HUES6 (cell line): ENCODE measurements at regions not wholly inside any gene's neighbourhood (a gene's known extent, or its start where the extent isn't known, plus 50 kb on each side); places are given as distances from the start of the nearest gene placed in this dataset.

ENCODE experiments used
- H3K27ac ChIP-seq: 2 replicates; pipeline ENCODE4 v1.7.0; 2013; ENCODE audit warnings: low read depth, mild to moderate bottlenecking, low read length, inconsistent platforms
- H3K27me3 ChIP-seq: 2 replicates; pipeline ENCODE4 v1.6.1; 2013; ENCODE audit warnings: low read length; ENCODE audit not compliant: control insufficient read depth, insufficient read depth
- H3K36me3 ChIP-seq: 2 replicates; pipeline ENCODE4 v1.6.1; 2013; ENCODE audit warnings: low read length; ENCODE audit not compliant: control insufficient read depth, insufficient read depth
- H3K4me1 ChIP-seq: 2 replicates; pipeline ENCODE4 v1.6.1; 2013; ENCODE audit warnings: low read length; ENCODE audit not compliant: control insufficient read depth, insufficient read depth
- H3K4me3 ChIP-seq: 2 replicates; pipeline ENCODE4 v1.5.1; 2013; ENCODE audit warnings: low read depth, low read length
- H3K9ac ChIP-seq: one replicate; pipeline ENCODE4 v1.6.1; 2013; ENCODE audit warnings: mild to moderate bottlenecking, low read length
- H3K9me3 ChIP-seq: 2 replicates; pipeline ENCODE4 v1.6.1; 2013; ENCODE audit warnings: low read depth, low read length; ENCODE audit not compliant: control insufficient read depth, insufficient read depth

GRCh38 chr2:236397681-236398080, 133.5 kb upstream of the ASB18 start:
- no peak overlapping the region for H3K4me3 ChIP-seq
- H3K9ac ChIP-seq: no peak overlapping the region
- H3K27me3 ChIP-seq: no peaks in the 10 kb centered on the region
- no peaks in the 10 kb centered on the region for H3K36me3 ChIP-seq
- no peaks in the 10 kb centered on the region for H3K9me3 ChIP-seq
- H3K4me1 ChIP-seq: peaks cover 11% of the 10 kb centered on the region
- no peak overlapping the region for H3K27ac ChIP-seq

- Histone ChIP-seq H3K9ac (no peak overlapping the region), H3K4me1 (peaks cover 11% of the 10 kb centered on the region), H3K27me3 (no peaks in the 10 kb centered on the region)
Observed at GRCh38 chr2:236399409-236399808, 135.2 kb upstream of the ASB18 start.

GRCh38 chr2:236400046-236400574, 135.9 kb upstream of the ASB18 start:
- Histone ChIP-seq H3K36me3 (no peaks in the 10 kb centered on the region), H3K27me3 (no peaks in the 10 kb centered on the region), H3K9ac (no peak overlapping the region), H3K27ac (no peak overlapping the region), H3K9me3 (no peaks in the 10 kb centered on the region), H3K4me1 (peaks cover 11% of the 10 kb centered on the region), H3K4me3 (no peak overlapping the region)

More at GRCh38 chr2:236399409-236399808, 135.2 kb upstream of the ASB18 start:
- H3K9me3 ChIP-seq: no peaks in the 10 kb centered on the region
- H3K36me3 ChIP-seq: no peaks in the 10 kb centered on the region
- no peak overlapping the region for H3K27ac ChIP-seq
- H3K4me3 ChIP-seq: no peak overlapping the region

- Histone ChIP-seq H3K9ac (no peak overlapping the region), H3K27ac (no peak overlapping the region), H3K27me3 (no peaks in the 10 kb centered on the region)
Observed at GRCh38 chr2:236400594-236401360, 136.6 kb upstream of the ASB18 start.

GRCh38 chr2:236402033-236402790, 138.0 kb upstream of the ASB18 start:
- H3K36me3 ChIP-seq: no peaks in the 10 kb centered on the region
- no peak overlapping the region for H3K4me3 ChIP-seq
- H3K27ac ChIP-seq: no peak overlapping the region
- no peaks in the 10 kb centered on the region for H3K27me3 ChIP-seq
- peaks cover 8% of the 10 kb centered on the region for H3K4me1 ChIP-seq
- no peaks in the 10 kb centered on the region for H3K9me3 ChIP-seq
- no peak overlapping the region for H3K9ac ChIP-seq

More at GRCh38 chr2:236400594-236401360, 136.6 kb upstream of the ASB18 start:
- Histone ChIP-seq H3K4me3 (no peak overlapping the region), H3K9me3 (no peaks in the 10 kb centered on the region), H3K36me3 (no peaks in the 10 kb centered on the region), H3K4me1 (peaks cover 11% of the 10 kb centered on the region)

- Histone ChIP-seq H3K4me3 (no peak overlapping the region), H3K4me1 (peaks cover 8% of the 10 kb centered on the region), H3K27ac (no peak overlapping the region), H3K36me3 (no peaks in the 10 kb centered on the region), H3K9ac (no peak overlapping the region), H3K9me3 (peaks cover 3% of the 10 kb centered on the region; the same call in 1 of the 2 replicates), H3K27me3 (no peaks in the 10 kb centered on the region)
Observed at GRCh38 chr2:236403125-236403524, 138.9 kb upstream of the ASB18 start.

GRCh38 chr2:236403811-236404210, 139.6 kb upstream of the ASB18 start:
- Histone ChIP-seq H3K27me3 (no peaks in the 10 kb centered on the region), H3K36me3 (no peaks in the 10 kb centered on the region)

GRCh38 chr2:236404346-236404745, 140.1 kb upstream of the ASB18 start:
- Histone ChIP-seq H3K27me3 (no peaks in the 10 kb centered on the region), H3K4me1 (peaks cover 8% of the 10 kb centered on the region), H3K9me3 (peaks cover 12% of the 10 kb centered on the region), H3K9ac (no peak overlapping the region), H3K4me3 (no peak overlapping the region), H3K27ac (no peak overlapping the region), H3K36me3 (no peaks in the 10 kb centered on the region)

More at GRCh38 chr2:236403811-236404210, 139.6 kb upstream of the ASB18 start:
- Histone ChIP-seq H3K9me3 (peaks cover 10% of the 10 kb centered on the region), H3K4me1 (peaks cover 8% of the 10 kb centered on the region), H3K9ac (no peak overlapping the region), H3K27ac (no peak overlapping the region), H3K4me3 (no peak overlapping the region)

- no peaks in the 10 kb centered on the region for H3K27me3 ChIP-seq
- H3K9ac ChIP-seq: no peak overlapping the region
- H3K27ac ChIP-seq: no peak overlapping the region
- peaks cover 8% of the 10 kb centered on the region for H3K4me1 ChIP-seq
- H3K36me3 ChIP-seq: no peaks in the 10 kb centered on the region
- H3K4me3 ChIP-seq: no peak overlapping the region
- peaks cover 12% of the 10 kb centered on the region for H3K9me3 ChIP-seq
Observed at GRCh38 chr2:236405357-236405756, 141.2 kb upstream of the ASB18 start.

GRCh38 chr2:236408090-236408489, 143.9 kb upstream of the ASB18 start:
- Histone ChIP-seq H3K27me3 (no peaks in the 10 kb centered on the region), H3K4me3 (no peak overlapping the region), H3K27ac (no peak overlapping the region), H3K36me3 (no peaks in the 10 kb centered on the region), H3K9ac (no peak overlapping the region), H3K4me1 (no peaks in the 10 kb centered on the region), H3K9me3 (peaks cover 12% of the 10 kb centered on the region)

- no peaks in the 10 kb centered on the region for H3K4me1 ChIP-seq
- no peaks in the 10 kb centered on the region for H3K27me3 ChIP-seq
- H3K9me3 ChIP-seq: peaks cover 12% of the 10 kb centered on the region
- H3K9ac ChIP-seq: no peak overlapping the region
- no peaks in the 10 kb centered on the region for H3K36me3 ChIP-seq
- no peak overlapping the region for H3K4me3 ChIP-seq
- H3K27ac ChIP-seq: no peak overlapping the region
Observed at GRCh38 chr2:236408786-236409185, 144.6 kb upstream of the ASB18 start.
